GM23248 (cell line): ENCODE measurements at regions not wholly inside any gene's neighbourhood (a gene's known extent, or its start where the extent isn't known, plus 50 kb on each side); places are given as distances from the start of the nearest gene placed in this dataset.

ENCODE experiments used
- EZH2 ChIP-seq: fragments of 200-600 bp; sonication (generic); IDR thresholded peaks from 2 replicates; pipeline ENCODE4 v1.6.1; 2018; ENCODE audit warnings: antibody characterized with exemption, mild to moderate bottlenecking; ENCODE audit not compliant: insufficient read depth, poor library complexity, severe bottlenecking
- EZH2phosphoT487 ChIP-seq: fragments of 200-600 bp; sonication (generic); IDR thresholded peaks from 2 replicates; pipeline ENCODE4 v1.6.1; 2018; ENCODE audit warnings: antibody characterized with exemption, moderate library complexity, mild to moderate bottlenecking, low read depth; ENCODE audit not compliant: insufficient read depth

DNA sequence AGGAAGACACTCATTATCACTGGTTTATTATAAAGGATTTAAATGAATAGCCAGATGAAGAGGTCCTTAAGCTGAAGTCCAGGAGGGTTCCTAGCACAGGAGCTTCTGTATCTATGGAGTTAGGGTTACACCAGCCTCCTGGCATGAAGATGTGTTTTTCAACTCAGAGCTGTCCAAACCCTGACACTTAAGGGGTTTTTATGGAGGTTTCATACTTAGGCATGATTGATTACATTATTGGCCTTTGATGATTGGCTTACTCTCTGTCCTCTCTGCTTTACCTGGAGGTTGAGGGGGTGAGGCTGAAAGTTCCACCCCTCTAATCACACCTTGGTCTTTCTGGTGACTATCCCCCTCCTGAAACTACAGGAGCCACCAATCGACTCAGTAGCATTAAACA, 84.9 kb upstream of the ZNF169 start:
- TF ChIP-seq EZH2phosphoT487 (no peak), EZH2 (no peak)
